ENCODE measurements at regions not wholly inside any gene's neighbourhood (a gene's known extent, or its start where the extent isn't known, plus 50 kb on each side); places are given as distances from the start of the nearest gene placed in this dataset.

- DNase-seq (ENCODE audit: missing footprints) = peak; percentile 62
- ATAC-seq = no peak
- intact Hi-C loops (cut with DNase I) = no loop called here
These were observed 90.9 kb downstream of the TEX29 start for GRCh38 chr13:111411151-111411858.

- ATAC-seq (no peak), DNase-seq (ENCODE audit: missing footprints) (no peak)
- intact Hi-C loops (cut with DNase I) = no loop called here
These were observed 91.6 kb downstream of the TEX29 start for GRCh38 chr13:111411919-111412650.

GRCh38 chr13:111413407-111414187 lies 93.2 kb downstream of the TEX29 start:
- peak; percentile 30 for DNase-seq (ENCODE audit: missing footprints)
- intact Hi-C loops (cut with DNase I) = no loop called here
- ATAC-seq = no peak

- ATAC-seq (no peak), DNase-seq (ENCODE audit: missing footprints) (peak; percentile 28)
- intact Hi-C loops (cut with DNase I) = no loop called here
These were observed 93.9 kb downstream of the TEX29 start for GRCh38 chr13:111414341-111414740.

GRCh38 chr13:111415246-111415645 lies 94.8 kb downstream of the TEX29 start:
- no peak for DNase-seq (ENCODE audit: missing footprints)
- ATAC-seq = no peak
- intact Hi-C loops (cut with DNase I) = no loop called here

- intact Hi-C loops (cut with DNase I) = no loop called here
- no peak for DNase-seq (ENCODE audit: missing footprints)
- no peak for ATAC-seq
These were observed 95.3 kb downstream of the TEX29 start for GRCh38 chr13:111415765-111416164.

- intact Hi-C loops (cut with DNase I) = no loop called here
- peak; percentile 39 for DNase-seq (ENCODE audit: missing footprints)
- no peak for ATAC-seq
These were observed 97.7 kb downstream of the TEX29 start for GRCh38 chr13:111418101-111418500.

GRCh38 chr13:111420113-111420876 lies 99.9 kb downstream of the TEX29 start:
- intact Hi-C loops (cut with DNase I) = no loop called here
- ATAC-seq = no peak

GRCh38 chr13:111421216-111421615 lies 100.8 kb downstream of the TEX29 start:
- intact Hi-C loops (cut with DNase I) = no loop called here
- ATAC-seq (no peak), DNase-seq (ENCODE audit: missing footprints) (no peak)

More at GRCh38 chr13:111420113-111420876, 99.9 kb downstream of the TEX29 start:
- DNase-seq (ENCODE audit: missing footprints) = no peak

GRCh38 chr13:111422348-111422747 lies 101.9 kb downstream of the TEX29 start:
- intact Hi-C loops (cut with DNase I) = no loop called here
- DNase-seq (ENCODE audit: missing footprints) (no peak), ATAC-seq (no peak)

GRCh38 chr13:111423168-111423785 lies 102.8 kb downstream of the TEX29 start:
- intact Hi-C loops (cut with DNase I) = no loop called here
- ATAC-seq (no peak), DNase-seq (ENCODE audit: missing footprints) (no peak)

GRCh38 chr13:111424134-111424533 lies 103.7 kb downstream of the TEX29 start:
- intact Hi-C loops (cut with DNase I) = no loop called here
- ATAC-seq (no peak), DNase-seq (ENCODE audit: missing footprints) (no peak)

GRCh38 chr13:111425326-111425725 lies 104.9 kb downstream of the TEX29 start:
- no peak for DNase-seq (ENCODE audit: missing footprints)
- no peak for ATAC-seq
- intact Hi-C loops (cut with DNase I) = no loop called here

GRCh38 chr13:111429064-111429558 lies 108.7 kb downstream of the TEX29 start:
- ATAC-seq (no peak), DNase-seq (ENCODE audit: missing footprints) (no peak)
- intact Hi-C loops (cut with DNase I) = no loop called here

GRCh38 chr13:111431206-111431605 lies 110.8 kb downstream of the TEX29 start:
- intact Hi-C loops (cut with DNase I) = no loop called here
- ATAC-seq = no peak
- no peak for DNase-seq (ENCODE audit: missing footprints)

- no peak for DNase-seq (ENCODE audit: missing footprints)
- no peak for ATAC-seq
- intact Hi-C loops (cut with DNase I) = no loop called here
These were observed 114.2 kb downstream of the TEX29 start for GRCh38 chr13:111434578-111435159.

- ATAC-seq (no peak), DNase-seq (ENCODE audit: missing footprints) (no peak)
- intact Hi-C loops (cut with DNase I) = no loop called here
These were observed 116.0 kb downstream of the TEX29 start for GRCh38 chr13:111436446-111436845.

- ATAC-seq (no peak), DNase-seq (ENCODE audit: missing footprints) (no peak)
These were observed 117.0 kb downstream of the TEX29 start for GRCh38 chr13:111437417-111437816.

More at GRCh38 chr13:111437417-111437816, 117.0 kb downstream of the TEX29 start:
- intact Hi-C loops (cut with DNase I) = no loop called here
